ENCODE measurements at regions not wholly inside any gene's neighbourhood (a gene's known extent, or its start where the extent isn't known, plus 50 kb on each side); places are given as distances from the start of the nearest gene placed in this dataset.

GRCh38 chr10:128614016-128614605 lies 487.9 kb upstream of the MKI67 start:
- Histone ChIP-seq H3K14ac (ENCODE audit: low read length) (no peak overlapping the region), H3K79me1 (ENCODE audit: low read depth, low read length) (no peaks in the 10 kb centered on the region), H3K18ac (ENCODE audit: low read length) (no peak overlapping the region), H3K9ac (ENCODE audit: low read depth, low read length, poor library complexity) (no peak overlapping the region), H3K36me3 (replicated peaks in 1 of 2; ENCODE audit: control insufficient read depth in 2 of 2, insufficient read depth in 2 of 2, low read length in 2 of 2) (no peaks in the 10 kb centered on the region), H2BK12ac (ENCODE audit: low read length) (no peak overlapping the region), H4K91ac (ENCODE audit: low read depth, low read length, poor library complexity) (no peak overlapping the region), H3K4me1 (ENCODE audit: control insufficient read depth in 2 of 2, insufficient read depth in 1 of 2, low read depth in 1 of 2, low read length in 2 of 2) (no peaks in the 10 kb centered on the region), H3K27me3 (ENCODE audit: control insufficient read depth in 3 of 3, insufficient read depth in 3 of 3, low read depth in 1 of 3, low read length in 3 of 3) (no peaks in the 10 kb centered on the region), H2BK15ac (ENCODE audit: low read length) (no peak overlapping the region), H3K27ac (replicated peaks; ENCODE audit: low read length) (no peak overlapping the region), H3K23ac (ENCODE audit: low read depth, low read length, poor library complexity) (no peak overlapping the region), H3K4me2 (ENCODE audit: insufficient read depth, low read length, poor library complexity, severe bottlenecking) (no peak overlapping the region), H3K9me3 (replicated peaks in 1 of 2; ENCODE audit: control insufficient read depth in 2 of 2, insufficient read depth in 1 of 2, low read depth in 1 of 2, low read length in 2 of 2) (no peaks in the 10 kb centered on the region), H4K8ac (ENCODE audit: low read depth, low read length) (no peak overlapping the region), H2BK120ac (ENCODE audit: low read depth, low read length) (no peak overlapping the region), H2AFZ (ENCODE audit: low read length) (no peak overlapping the region), H2BK5ac (ENCODE audit: low read length) (no peak overlapping the region), H3K4me3 (ENCODE audit: low read length in 2 of 2) (no peak overlapping the region), H3K4ac (ENCODE audit: low read length) (no peak overlapping the region), H2AK5ac (ENCODE audit: low read depth, low read length) (no peak overlapping the region)
- no peak for DNase-seq (ENCODE audit: low spot score)
- no CpG with 5 or more reads among the region's 11 CpGs for WGBS, 2 donors (ENCODE audit: extremely low coverage in 2 of 2, insufficient read length in 2 of 2, insufficient replicate concordance in 1 of 2)

DNA sequence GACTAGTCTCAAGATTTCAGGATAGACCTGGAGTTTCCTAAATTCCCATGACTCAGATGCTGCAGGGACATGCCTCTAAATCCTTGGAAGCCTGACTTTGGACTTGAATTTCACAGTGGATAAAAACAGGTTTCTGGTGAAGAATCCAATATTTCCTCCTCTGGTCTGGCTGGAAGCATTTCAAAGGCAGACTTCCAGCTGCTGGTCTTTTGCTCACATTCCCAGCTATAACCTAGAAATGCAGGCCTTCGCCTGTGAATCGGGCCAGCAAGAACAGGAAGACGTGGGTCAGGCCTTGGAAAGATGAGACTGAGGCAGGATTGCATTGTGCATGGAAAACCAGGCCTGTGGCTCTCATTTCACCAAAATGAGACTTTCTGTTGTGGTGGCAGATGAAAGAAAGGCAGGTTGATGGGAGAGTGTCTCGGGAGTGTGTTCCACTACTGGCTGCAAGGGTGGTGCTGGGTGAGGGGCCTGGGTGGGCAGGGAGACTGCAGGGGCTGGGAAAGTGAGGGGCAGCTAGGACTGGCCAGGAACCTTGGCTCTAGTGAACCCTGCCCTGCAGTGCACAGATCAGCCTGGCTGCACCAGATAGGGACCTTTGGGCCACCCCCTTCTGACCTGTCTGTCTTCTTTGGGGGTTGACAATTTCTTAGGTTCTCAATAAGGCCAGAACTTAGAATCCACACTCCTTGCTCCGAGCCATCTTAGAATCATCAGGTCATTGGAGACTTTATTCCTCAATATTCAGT lies 488.8 kb upstream of the MKI67 start:
- WGBS, 2 donors (ENCODE audit: extremely low coverage in 2 of 2, insufficient read length in 2 of 2, insufficient replicate concordance in 1 of 2), result no CpG with 5 or more reads among the region's 5 CpGs

DNA sequence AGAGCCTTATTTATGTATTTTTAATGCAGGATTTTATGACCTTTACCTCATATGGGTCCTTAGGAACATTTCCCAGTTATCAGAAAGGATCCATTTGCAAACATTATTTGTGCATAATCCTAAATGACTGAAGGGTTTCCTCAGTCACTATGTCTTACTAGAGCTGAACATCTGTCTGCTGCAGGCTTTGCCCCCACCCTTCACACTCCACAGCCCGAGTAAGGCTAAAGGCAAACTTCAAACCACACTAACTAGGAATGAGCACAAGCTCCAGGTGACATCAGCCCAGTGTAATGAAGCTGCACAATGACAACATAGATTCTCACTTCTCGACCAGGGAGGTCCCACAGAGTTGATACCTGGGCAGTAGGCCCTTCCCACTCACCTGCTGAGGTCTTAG lies 491.3 kb upstream of the MKI67 start:
- Histone ChIP-seq H3K79me1 (ENCODE audit: low read depth, low read length) (no peaks in the 10 kb centered on the region), H3K27me3 (ENCODE audit: control insufficient read depth in 3 of 3, insufficient read depth in 3 of 3, low read depth in 1 of 3, low read length in 3 of 3) (no peaks in the 10 kb centered on the region), H2BK120ac (ENCODE audit: low read depth, low read length) (no peak overlapping the region), H3K14ac (ENCODE audit: low read length) (no peak overlapping the region), H2BK12ac (ENCODE audit: low read length) (no peak overlapping the region), H2AK5ac (ENCODE audit: low read depth, low read length) (no peak overlapping the region), H3K9me3 (replicated peaks in 1 of 2; ENCODE audit: control insufficient read depth in 2 of 2, insufficient read depth in 1 of 2, low read depth in 1 of 2, low read length in 2 of 2) (no peaks in the 10 kb centered on the region), H3K36me3 (replicated peaks in 1 of 2; ENCODE audit: control insufficient read depth in 2 of 2, insufficient read depth in 2 of 2, low read length in 2 of 2) (no peaks in the 10 kb centered on the region), H3K4me2 (ENCODE audit: insufficient read depth, low read length, poor library complexity, severe bottlenecking) (no peak overlapping the region), H3K4ac (ENCODE audit: low read length) (no peak overlapping the region), H4K91ac (ENCODE audit: low read depth, low read length, poor library complexity) (no peak overlapping the region), H3K4me1 (ENCODE audit: control insufficient read depth in 2 of 2, insufficient read depth in 1 of 2, low read depth in 1 of 2, low read length in 2 of 2) (no peaks in the 10 kb centered on the region), H2BK5ac (ENCODE audit: low read length) (no peak overlapping the region), H3K23ac (ENCODE audit: low read depth, low read length, poor library complexity) (no peak overlapping the region), H3K18ac (ENCODE audit: low read length) (no peak overlapping the region), H2AFZ (ENCODE audit: low read length) (no peak overlapping the region), H3K27ac (replicated peaks; ENCODE audit: low read length) (no peak overlapping the region), H2BK15ac (ENCODE audit: low read length) (no peak overlapping the region), H4K8ac (ENCODE audit: low read depth, low read length) (no peak overlapping the region), H3K4me3 (ENCODE audit: low read length in 2 of 2) (peak overlapping the region in 1 of 2 donors; percentile 40), H3K9ac (ENCODE audit: low read depth, low read length, poor library complexity) (no peak overlapping the region)
- no peak for DNase-seq (ENCODE audit: low spot score)
- no CpG with 5 or more reads among the region's 2 CpGs for WGBS, 2 donors (ENCODE audit: extremely low coverage in 2 of 2, insufficient read length in 2 of 2, insufficient replicate concordance in 1 of 2)

More for the DNA sequence above, 488.8 kb upstream of the MKI67 start:
- Histone ChIP-seq H3K27me3 (ENCODE audit: control insufficient read depth in 3 of 3, insufficient read depth in 3 of 3, low read depth in 1 of 3, low read length in 3 of 3) (no peaks in the 10 kb centered on the region), H3K23ac (ENCODE audit: low read depth, low read length, poor library complexity) (no peak overlapping the region), H3K4ac (ENCODE audit: low read length) (no peak overlapping the region), H3K18ac (ENCODE audit: low read length) (peak overlapping the region; percentile 12), H3K9ac (ENCODE audit: low read depth, low read length, poor library complexity) (no peak overlapping the region), H2AFZ (ENCODE audit: low read length) (no peak overlapping the region), H3K79me1 (ENCODE audit: low read depth, low read length) (no peaks in the 10 kb centered on the region), H2BK12ac (ENCODE audit: low read length) (no peak overlapping the region), H3K14ac (ENCODE audit: low read length) (no peak overlapping the region), H3K4me2 (ENCODE audit: insufficient read depth, low read length, poor library complexity, severe bottlenecking) (no peak overlapping the region), H2BK5ac (ENCODE audit: low read length) (no peak overlapping the region), H3K9me3 (replicated peaks in 1 of 2; ENCODE audit: control insufficient read depth in 2 of 2, insufficient read depth in 1 of 2, low read depth in 1 of 2, low read length in 2 of 2) (no peaks in the 10 kb centered on the region), H4K8ac (ENCODE audit: low read depth, low read length) (no peak overlapping the region), H3K27ac (replicated peaks; ENCODE audit: low read length) (no peak overlapping the region), H4K91ac (ENCODE audit: low read depth, low read length, poor library complexity) (no peak overlapping the region), H2BK15ac (ENCODE audit: low read length) (no peak overlapping the region), H2BK120ac (ENCODE audit: low read depth, low read length) (no peak overlapping the region), H3K4me1 (ENCODE audit: control insufficient read depth in 2 of 2, insufficient read depth in 1 of 2, low read depth in 1 of 2, low read length in 2 of 2) (no peaks in the 10 kb centered on the region), H2AK5ac (ENCODE audit: low read depth, low read length) (no peak overlapping the region), H3K36me3 (replicated peaks in 1 of 2; ENCODE audit: control insufficient read depth in 2 of 2, insufficient read depth in 2 of 2, low read length in 2 of 2) (no peaks in the 10 kb centered on the region), H3K4me3 (ENCODE audit: low read length in 2 of 2) (no peak overlapping the region)
- no peak for DNase-seq (ENCODE audit: low spot score)

- Histone ChIP-seq H3K23ac (ENCODE audit: low read depth, low read length, poor library complexity) (no peak overlapping the region), H3K27me3 (ENCODE audit: control insufficient read depth in 3 of 3, insufficient read depth in 3 of 3, low read depth in 1 of 3, low read length in 3 of 3) (peaks cover 0 to 3% (median 0%) of the 10 kb centered on the region in 3 experiments), H2BK120ac (ENCODE audit: low read depth, low read length) (no peak overlapping the region), H3K36me3 (replicated peaks in 1 of 2; ENCODE audit: control insufficient read depth in 2 of 2, insufficient read depth in 2 of 2, low read length in 2 of 2) (no peaks in the 10 kb centered on the region), H3K9me3 (replicated peaks in 1 of 2; ENCODE audit: control insufficient read depth in 2 of 2, insufficient read depth in 1 of 2, low read depth in 1 of 2, low read length in 2 of 2) (no peaks in the 10 kb centered on the region), H2BK15ac (ENCODE audit: low read length) (no peak overlapping the region), H3K18ac (ENCODE audit: low read length) (no peak overlapping the region), H3K14ac (ENCODE audit: low read length) (no peak overlapping the region), H3K9ac (ENCODE audit: low read depth, low read length, poor library complexity) (no peak overlapping the region), H2BK5ac (ENCODE audit: low read length) (no peak overlapping the region), H2AFZ (ENCODE audit: low read length) (no peak overlapping the region), H2BK12ac (ENCODE audit: low read length) (no peak overlapping the region), H3K79me1 (ENCODE audit: low read depth, low read length) (no peaks in the 10 kb centered on the region), H3K27ac (replicated peaks; ENCODE audit: low read length) (no peak overlapping the region), H4K8ac (ENCODE audit: low read depth, low read length) (no peak overlapping the region), H3K4me1 (ENCODE audit: control insufficient read depth in 2 of 2, insufficient read depth in 1 of 2, low read depth in 1 of 2, low read length in 2 of 2) (peaks cover 0 to 12% of the 10 kb centered on the region in 2 donors), H3K4me3 (ENCODE audit: low read length in 2 of 2) (no peak overlapping the region), H3K4me2 (ENCODE audit: insufficient read depth, low read length, poor library complexity, severe bottlenecking) (no peak overlapping the region), H3K4ac (ENCODE audit: low read length) (no peak overlapping the region), H2AK5ac (ENCODE audit: low read depth, low read length) (peak overlapping the region; percentile 11), H4K91ac (ENCODE audit: low read depth, low read length, poor library complexity) (no peak overlapping the region)
- DNase-seq (ENCODE audit: low spot score), result no peak
- WGBS, 2 donors (ENCODE audit: extremely low coverage in 2 of 2, insufficient read length in 2 of 2, insufficient replicate concordance in 1 of 2), result no CpG with 5 or more reads among the region's 8 CpGs
Measured at GRCh38 chr10:128622706-128623105, 496.5 kb upstream of the MKI67 start.

Measured in neuronal stem cell (in vitro differentiated cells).